Transverse colon (tissue), 4 donors: ENCODE measurements at regions not wholly inside any gene's neighbourhood (a gene's known extent, or its start where the extent isn't known, plus 50 kb on each side); places are given as distances from the start of the nearest gene placed in this dataset.

Source experiments
- DNase-seq: peaks from one replicate; pipeline ENCODE4 v3.0.0-alpha.2; 2019
- H3K27ac ChIP-seq, 4 donors: fragments of 200-600 bp; sonication (generic); 2 replicates each; pipeline ENCODE4 v1.5.1; 2016 to 2018; ENCODE audit warnings: inconsistent platforms in 4 of 4
- H3K27me3 ChIP-seq: fragments of 200-600 bp; sonication (generic); 2 replicates; pipeline ENCODE4 v1.5.1; 2017; ENCODE audit warnings: inconsistent platforms
- H3K36me3 ChIP-seq, 4 donors: fragments of 200-600 bp; sonication (generic); 2 replicates each; pipeline ENCODE4 v1.5.1; 2017 to 2019; ENCODE audit warnings: inconsistent platforms in 4 of 4
- H3K4me1 ChIP-seq, 4 donors: fragments of 200-600 bp; sonication (generic); 2 replicates each; pipeline ENCODE4 v1.5.1; 2017 to 2020; ENCODE audit warnings: inconsistent platforms in 4 of 4
- H3K4me3 ChIP-seq, 4 donors: fragments of 200-600 bp; sonication (generic); 1 replicate in 1 of 4; 2 replicates in 3 of 4; pipeline versions ENCODE4 v1.5.1 to v1.6.1; 2017 to 2019; ENCODE audit warnings: inconsistent platforms in 4 of 4
- H3K9me3 ChIP-seq, 2 donors: fragments of 200-600 bp; sonication (generic); 2 replicates each; pipeline ENCODE4 v1.5.1; 2017 to 2019; ENCODE audit warnings: inconsistent platforms in 2 of 2
- CTCF ChIP-seq, 5 experiments: fragments of 200-600 bp in 3 of 5; fragments of 450-650 bp in 2 of 5; sonication (generic) in 3 of 5; IDR thresholded peaks; 1 replicate in 2 of 5; 2 replicates in 3 of 5; pipeline ENCODE4 v1.5.1; 2016 to 2017; ENCODE audit warnings: antibody characterized with exemption in 5 of 5, inconsistent platforms in 3 of 5, mild to moderate bottlenecking in 2 of 5, moderate library complexity in 1 of 5
- EP300 ChIP-seq: sonication (generic); formaldehyde crosslinking; IDR thresholded peaks from one replicate; pipeline ENCODE4 v1.6.1; 2017; ENCODE audit warnings: antibody characterized with exemption, low read depth
- POLR2A ChIP-seq: fragments of 450-650 bp; IDR thresholded peaks from one replicate; pipeline ENCODE4 v1.6.1; 2016; ENCODE audit warnings: antibody characterized with exemption, mild to moderate bottlenecking, moderate library complexity
- POLR2AphosphoS5 ChIP-seq, 3 donors: sonication (generic); formaldehyde crosslinking; IDR thresholded peaks; one replicate each; pipeline ENCODE4 v1.6.1; 2016; ENCODE audit warnings: antibody characterized with exemption in 3 of 3
- WGBS, 2 donors: methylation state at CpG; one replicate each; pipeline ENCODE4 v1.1.5; 2018; ENCODE audit warnings: low coverage in 1 of 2; 5-methylcytosine and 5-hydroxymethylcytosine counted together
- in situ Hi-C, 4 donors: fragments of 200-750 bp; cut with MboI; loops; one replicate each; pipeline versions ENCODE4 v1.15.0 to v1.15.1; 2017; ENCODE audit warnings: low sequenced_read_pairs in 3 of 4, low pct_ligation_motif_present in 1 of 4, low pct_unique_long_range_greater_than_20kb in 1 of 4
- intact Hi-C: fragments of 100-400 bp; cut with DNase I; formaldehyde crosslinking; loops from one replicate; pipeline ENCODE4 v1.15.1; 2023; ENCODE audit warnings: low total_unique reads

DNA sequence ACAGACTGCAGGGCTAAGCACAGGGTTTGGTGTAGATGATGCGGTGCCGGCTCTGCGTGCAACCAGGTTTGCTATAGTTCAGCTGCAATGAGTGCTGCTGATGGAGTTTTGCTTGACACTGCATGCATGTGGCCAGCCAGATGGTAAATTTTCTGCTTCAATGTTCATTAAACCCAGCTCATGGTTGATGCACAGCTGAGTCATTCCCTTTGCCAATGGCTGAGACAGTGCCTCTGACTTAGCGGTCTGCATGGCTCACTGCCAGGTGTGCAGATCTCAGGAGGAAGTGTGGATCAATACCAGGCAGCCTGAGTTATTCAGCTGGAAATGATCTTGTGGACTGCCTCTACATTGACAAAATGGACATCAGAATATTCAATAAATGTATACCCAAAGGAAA, 172.7 kb upstream of the ZP4 start:
- no peak for DNase-seq
- intact Hi-C loops: no loop called here
- Histone ChIP-seq H3K4me1 (no peaks in the 10 kb centered on the region), H3K9me3 (no peaks in the 10 kb centered on the region), H3K27ac (no peak overlapping the region), H3K27me3 (no peaks in the 10 kb centered on the region), H3K4me3 (no peak overlapping the region), H3K36me3 (no peaks in the 10 kb centered on the region)
- in situ Hi-C loops: no loop called here
- TF ChIP-seq POLR2A: no peak
- WGBS, 2 donors: 91% methylated on average over 4 of the region's 4 CpGs; no CpG with 5 or more reads in 1 of the 2 donors

DNA sequence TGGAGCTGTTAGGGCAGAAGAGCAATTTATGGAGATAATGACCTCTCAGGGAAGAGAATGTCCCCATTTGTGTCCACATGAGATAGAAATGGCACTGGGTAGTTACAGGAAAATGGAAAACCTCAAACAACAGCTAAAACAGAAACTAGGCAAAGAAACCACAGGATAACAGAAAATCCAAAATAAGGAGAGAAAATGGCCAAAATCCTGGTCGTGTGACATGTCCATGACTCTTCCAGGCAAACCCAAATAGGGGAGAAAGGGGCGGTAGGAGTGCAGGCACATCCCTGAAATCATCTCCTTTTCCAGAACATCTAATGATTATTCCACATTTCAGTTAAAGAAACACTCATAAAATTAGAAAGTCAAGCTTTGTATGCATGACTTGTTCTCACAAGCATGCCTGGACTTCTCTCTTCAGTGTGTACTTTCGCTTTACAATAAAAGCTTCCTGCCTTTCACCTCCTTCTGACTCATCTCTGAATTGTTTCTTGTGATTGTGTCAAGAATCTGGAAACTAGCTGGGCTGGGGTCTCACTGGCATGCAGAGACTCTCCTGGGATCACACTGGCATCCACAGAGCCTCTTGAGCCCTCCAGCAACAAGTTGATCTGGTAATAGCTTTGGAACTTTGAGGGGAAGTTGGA, 171.4 kb upstream of the ZP4 start:
- H3K36me3 ChIP-seq: no peaks in the 10 kb centered on the region

DNA sequence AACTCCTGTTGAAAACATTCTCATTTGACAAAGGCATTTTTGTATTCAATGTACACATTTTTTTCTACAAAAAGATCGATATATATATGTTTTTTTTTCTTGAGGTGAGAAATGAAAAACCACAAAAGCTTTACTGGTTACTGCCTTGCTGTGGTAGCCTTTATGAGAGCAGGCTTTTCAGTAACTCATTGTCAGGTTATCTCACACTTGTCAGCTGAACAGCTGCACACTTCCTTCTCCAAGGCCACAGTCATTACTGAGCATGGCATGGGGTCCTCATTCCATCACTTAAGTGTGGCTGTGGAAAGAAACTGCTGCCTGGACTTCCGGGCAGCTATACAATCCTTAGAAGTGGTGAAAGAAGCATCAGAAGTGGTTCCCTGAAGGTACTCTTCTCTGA, 169.3 kb upstream of the ZP4 start:
- 46 to 62% methylated on average over 1 to 2 of the region's 2 CpGs for WGBS, 2 donors
- no peak for DNase-seq
- TF ChIP-seq POLR2A (no peak), EP300 (no peak), POLR2AphosphoS5 (IDR thresholded peaks at IDR 0.05) (no peak), CTCF (IDR thresholded peaks at IDR 0.05) (no peak)

More for the DNA sequence above, 171.4 kb upstream of the ZP4 start:
- no peaks in the 10 kb centered on the region for H3K4me1 ChIP-seq
- in situ Hi-C loops (no loop called here), intact Hi-C loops (no loop called here)
- no peak overlapping the region for H3K27ac ChIP-seq
- 71% methylated on average over 1 to 3 of the region's 3 CpGs for WGBS, 2 donors
- H3K27me3 ChIP-seq: no peaks in the 10 kb centered on the region
- DNase-seq: no peak
- TF ChIP-seq CTCF (IDR thresholded peaks at IDR 0.05) (no peak), POLR2A (no peak), EP300 (no peak), POLR2AphosphoS5 (IDR thresholded peaks at IDR 0.05) (no peak)
- no peak overlapping the region for H3K4me3 ChIP-seq
- no peaks in the 10 kb centered on the region for H3K9me3 ChIP-seq

GRCh38 chr1:238052496-238053266, 162.0 kb upstream of the ZP4 start:
- 87 to 93% methylated on average over 4 of the region's 4 CpGs for WGBS, 2 donors
- no peak for DNase-seq
- H3K27ac ChIP-seq: no peak overlapping the region
- no peaks in the 10 kb centered on the region for H3K36me3 ChIP-seq
- no peaks in the 10 kb centered on the region for H3K9me3 ChIP-seq
- TF ChIP-seq POLR2A (no peak), CTCF (IDR thresholded peaks at IDR 0.05) (no peak), EP300 (no peak), POLR2AphosphoS5 (IDR thresholded peaks at IDR 0.05) (no peak)
- no peaks in the 10 kb centered on the region for H3K27me3 ChIP-seq
- in situ Hi-C loops: no loop called here
- no peaks in the 10 kb centered on the region for H3K4me1 ChIP-seq
- intact Hi-C loops: no loop called here
- no peak overlapping the region for H3K4me3 ChIP-seq

More for the DNA sequence above, 169.3 kb upstream of the ZP4 start:
- no peak overlapping the region for H3K4me3 ChIP-seq
- no peaks in the 10 kb centered on the region for H3K36me3 ChIP-seq
- in situ Hi-C loops (no loop called here), intact Hi-C loops (no loop called here)
- no peaks in the 10 kb centered on the region for H3K27me3 ChIP-seq
- H3K4me1 ChIP-seq: no peaks in the 10 kb centered on the region
- no peak overlapping the region for H3K27ac ChIP-seq
- H3K9me3 ChIP-seq: no peaks in the 10 kb centered on the region
